SIG-M5 treated with dmso at 0.1 percent for 504 hours (cell line): ENCODE measurements at regions not wholly inside any gene's neighbourhood (a gene's known extent, or its start where the extent isn't known, plus 50 kb on each side); places are given as distances from the start of the nearest gene placed in this dataset.
A peak's percentile ranks its signal among the peaks of the same experiment; 100 is the strongest.

ENCODE experiments used
- DNase-seq: peaks from one replicate; lab custom pipeline; 2025; ENCODE audit not compliant: unreplicated experiment; lab: John Stamatoyannopoulos, UW

DNA sequence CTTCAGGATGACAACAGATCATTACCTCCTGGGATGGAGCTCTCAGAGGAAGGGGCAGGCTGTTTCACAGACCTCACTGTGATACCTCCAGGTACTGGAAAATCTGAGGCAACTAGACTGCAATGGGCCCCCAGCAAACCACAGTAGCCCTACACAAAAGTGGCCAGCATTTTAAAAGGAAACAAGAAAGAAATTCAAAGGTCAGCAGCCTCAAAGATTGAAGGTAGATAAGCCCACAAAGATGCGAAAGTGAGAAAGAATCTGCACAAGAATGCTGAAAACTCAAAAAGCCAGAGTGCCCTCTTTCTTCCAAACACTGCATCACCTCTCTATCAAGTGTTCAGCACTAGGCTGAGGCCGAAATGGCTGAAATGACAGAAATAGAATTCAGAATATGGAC, 499.5 kb upstream of the CHAC2 start:
- DNase-seq, result no peak

DNA sequence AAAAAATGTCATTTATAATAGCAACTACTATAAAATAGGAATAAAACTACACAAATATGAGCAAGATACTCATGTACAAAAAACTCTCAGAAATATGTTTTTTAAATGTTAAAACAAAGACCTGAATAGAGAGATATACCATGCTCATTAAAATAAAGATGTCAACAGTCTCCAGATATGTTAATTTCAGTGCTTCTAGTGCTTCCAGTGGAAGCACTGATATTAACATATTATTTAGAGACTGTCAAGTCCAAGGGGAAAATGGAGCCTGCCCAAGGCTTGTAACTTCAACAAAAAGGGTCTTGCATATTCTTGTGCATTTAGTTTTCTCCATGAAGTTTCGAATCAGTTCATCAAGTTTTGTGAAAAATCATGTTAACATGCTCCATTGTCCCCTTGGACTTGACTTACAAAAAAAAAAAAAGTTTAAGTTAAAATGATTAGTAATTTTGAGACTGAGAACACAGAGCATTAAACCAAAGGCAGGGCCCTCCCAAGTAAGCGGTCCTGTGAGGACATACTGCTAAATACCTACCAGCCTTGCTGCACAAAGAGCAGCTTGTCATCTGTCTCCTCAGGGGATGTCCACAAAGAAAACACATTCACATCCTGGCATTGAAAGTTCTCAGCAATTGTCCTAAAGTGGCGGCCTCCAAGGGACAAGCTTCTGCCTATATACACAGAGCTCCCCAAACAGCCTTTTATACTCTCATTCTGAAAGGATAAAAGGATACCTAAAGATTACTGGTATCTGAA, 501.9 kb upstream of the CHAC2 start:
- no peak for DNase-seq

DNA sequence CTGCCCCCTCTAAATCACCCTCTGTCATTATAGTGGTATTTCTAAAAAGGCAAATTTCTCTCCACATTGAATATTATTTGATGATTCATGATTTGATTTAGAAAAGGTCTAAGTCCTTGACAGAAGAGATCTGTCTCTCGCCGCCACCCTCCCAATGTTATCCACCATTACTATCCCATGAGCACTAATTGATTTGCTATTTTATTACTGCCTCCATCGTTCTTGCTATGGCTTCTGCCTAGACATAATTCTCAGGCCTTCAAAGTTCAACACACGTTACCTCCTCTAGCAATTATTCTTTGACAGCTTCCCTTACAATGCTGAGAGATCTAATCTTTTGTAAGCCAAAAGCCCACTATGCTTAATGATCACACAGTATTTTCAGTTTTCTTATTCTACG, 507.0 kb upstream of the CHAC2 start:
- DNase-seq, result no peak

DNA sequence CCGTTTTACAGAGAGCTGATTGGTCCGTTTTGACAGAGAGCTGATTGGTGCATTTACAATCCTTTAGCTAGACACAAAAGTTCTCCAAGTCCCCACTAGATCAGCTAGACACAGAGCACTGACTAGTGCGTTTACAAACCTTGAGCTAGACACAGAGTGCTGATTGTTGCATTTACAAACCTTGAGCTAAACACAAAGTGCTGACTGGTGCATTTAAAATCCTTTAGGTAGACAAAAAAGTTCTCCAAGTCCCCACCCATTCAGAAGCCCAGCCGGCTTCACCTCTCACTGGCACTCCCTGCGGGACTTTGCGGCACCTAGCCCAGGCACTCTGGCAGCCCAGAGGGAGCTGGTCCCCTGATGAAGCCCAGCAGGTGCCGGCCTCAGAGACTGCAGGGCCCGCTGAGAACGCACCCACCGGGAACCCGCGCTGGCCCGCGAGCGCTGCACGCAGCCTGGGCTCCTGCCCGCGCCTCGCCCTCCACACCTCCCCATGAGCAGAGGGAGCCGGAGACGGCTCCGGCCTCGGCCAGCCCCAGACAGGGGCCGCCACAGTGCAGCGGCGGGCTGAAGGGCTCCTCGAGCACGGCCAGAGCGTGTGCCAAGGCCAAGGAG, 508.1 kb upstream of the CHAC2 start:
- no peak for DNase-seq

DNA sequence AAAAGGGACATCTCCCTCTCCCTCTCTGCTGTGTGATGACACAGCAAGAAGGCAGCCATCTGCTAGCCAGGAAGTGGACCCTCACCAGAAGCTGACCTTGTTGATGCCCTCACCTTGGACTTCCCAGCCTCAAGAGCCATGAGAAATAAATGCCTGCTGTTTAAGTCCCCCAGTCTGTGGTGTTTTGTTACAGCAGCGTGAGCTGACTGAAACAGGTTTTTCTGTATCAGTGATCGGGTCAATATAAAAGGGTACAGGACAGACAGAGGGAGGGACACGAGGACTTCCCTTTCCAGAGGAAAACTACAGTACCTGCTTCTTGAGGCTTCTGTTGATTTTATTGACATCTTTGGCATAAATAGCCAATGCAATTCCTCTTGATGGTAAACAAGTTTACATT, 510.3 kb upstream of the CHAC2 start:
- DNase-seq, result no peak

DNA sequence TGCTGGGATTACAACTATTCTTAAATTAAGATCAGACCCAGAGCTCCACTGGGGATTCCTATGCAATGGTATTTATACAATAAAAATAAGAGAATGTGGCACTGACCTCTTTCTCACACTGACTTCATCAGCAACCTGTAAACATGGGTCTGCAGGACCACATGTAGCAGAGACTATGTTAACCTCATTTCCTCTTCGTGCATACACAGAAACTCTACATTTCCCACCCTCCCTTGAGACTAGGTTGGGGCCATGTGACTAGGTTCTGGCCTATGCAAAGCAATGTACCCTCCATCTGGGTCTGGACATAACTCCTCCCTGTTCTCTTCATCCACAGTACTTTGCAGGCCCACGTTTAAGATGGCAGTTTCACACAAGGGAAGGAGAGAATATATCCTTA, 514.4 kb upstream of the CHAC2 start:
- no peak for DNase-seq

DNA sequence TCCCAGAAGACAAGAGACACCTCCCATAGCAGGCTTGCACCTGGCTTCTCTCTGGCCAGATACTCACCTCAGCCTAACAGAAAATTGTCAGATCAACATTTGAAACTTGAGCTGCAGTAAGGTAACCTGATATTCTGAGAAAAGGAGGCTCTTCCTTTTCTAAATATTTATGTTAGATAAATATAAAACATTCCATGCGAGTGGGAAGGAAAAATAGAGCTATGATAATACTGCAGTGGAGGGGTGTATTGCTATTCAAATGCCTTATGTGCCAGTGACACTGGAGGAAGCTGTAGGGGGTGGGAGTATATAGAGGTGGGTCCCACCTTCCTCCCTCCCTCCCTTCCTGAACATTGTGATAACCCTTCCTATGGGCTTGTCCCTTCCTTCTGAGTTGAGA, 515.5 kb upstream of the CHAC2 start:
- no peak for DNase-seq

DNA sequence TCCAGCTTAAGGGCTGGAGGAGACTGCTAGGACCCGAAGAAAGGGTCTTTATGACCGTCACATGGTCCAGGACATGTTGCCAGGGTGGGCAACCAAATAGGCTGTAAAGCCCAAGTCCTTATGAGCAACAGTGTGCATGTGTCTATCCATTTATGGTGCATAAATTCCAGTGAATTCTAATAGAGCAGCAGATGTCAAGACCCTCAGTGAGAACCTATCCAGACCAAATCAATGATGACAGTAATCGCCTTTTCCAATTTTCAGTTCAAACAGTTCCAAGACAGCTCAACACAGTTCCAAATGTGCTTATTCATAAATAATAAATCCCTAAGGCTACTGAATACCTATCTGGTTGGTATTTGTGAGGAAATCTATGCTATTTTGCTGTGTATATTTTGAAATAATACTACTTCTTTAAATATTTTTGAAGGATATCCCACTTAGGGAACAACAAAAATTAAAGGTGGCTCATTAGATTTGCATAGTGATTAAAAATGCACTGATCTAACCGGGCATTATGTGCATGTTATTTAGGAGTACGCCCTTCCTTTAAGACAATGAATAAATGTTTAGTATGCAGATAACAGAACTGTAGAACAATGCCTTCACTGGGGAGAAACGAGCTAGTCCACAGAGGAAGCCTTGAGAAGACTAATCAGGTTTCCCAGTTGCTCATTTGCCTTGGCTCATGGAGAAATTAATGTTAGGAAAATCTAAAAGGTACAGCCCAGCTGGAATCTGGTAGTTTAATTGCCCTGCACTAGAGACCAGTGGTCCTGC, 519.5 kb upstream of the CHAC2 start:
- no peak for DNase-seq

DNA sequence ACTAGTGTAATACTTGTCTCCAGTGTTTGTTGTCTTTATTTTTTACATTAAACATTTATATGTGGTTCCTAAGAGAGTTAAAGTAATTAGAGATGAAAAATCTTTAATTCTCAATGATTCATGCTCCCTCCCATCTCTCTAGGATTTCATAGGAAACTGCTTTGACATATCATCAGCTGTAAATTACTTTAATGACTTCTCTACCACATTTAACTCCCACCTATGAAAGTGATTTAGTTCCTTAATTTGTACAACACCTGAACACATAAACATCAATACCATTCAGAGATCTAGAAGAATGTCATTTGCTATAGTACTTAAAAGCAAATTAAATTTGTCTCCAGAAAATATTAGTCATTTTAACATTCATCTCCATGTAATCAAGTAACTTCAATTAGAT, 524.2 kb upstream of the CHAC2 start:
- no peak for DNase-seq

DNA sequence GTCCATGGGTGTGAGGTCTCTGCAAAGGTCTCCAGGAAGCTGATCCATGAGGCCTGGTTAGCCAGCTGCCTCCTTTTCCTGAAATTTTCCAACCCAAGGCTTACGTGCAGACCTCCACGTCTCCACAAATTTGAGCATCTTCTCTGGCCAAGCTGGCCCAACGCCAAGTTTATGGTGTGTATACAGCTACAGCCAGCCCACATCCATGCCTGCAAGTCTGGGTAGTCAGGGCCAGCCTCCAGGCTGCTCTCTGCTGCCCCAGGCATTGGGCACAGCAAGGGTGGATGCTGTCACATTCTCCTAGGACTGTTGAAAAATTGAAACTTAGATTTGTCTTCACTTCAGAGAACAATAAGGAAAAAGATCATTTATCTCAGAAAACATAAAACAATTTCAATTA, 525.5 kb upstream of the CHAC2 start:
- DNase-seq, result no peak

DNA sequence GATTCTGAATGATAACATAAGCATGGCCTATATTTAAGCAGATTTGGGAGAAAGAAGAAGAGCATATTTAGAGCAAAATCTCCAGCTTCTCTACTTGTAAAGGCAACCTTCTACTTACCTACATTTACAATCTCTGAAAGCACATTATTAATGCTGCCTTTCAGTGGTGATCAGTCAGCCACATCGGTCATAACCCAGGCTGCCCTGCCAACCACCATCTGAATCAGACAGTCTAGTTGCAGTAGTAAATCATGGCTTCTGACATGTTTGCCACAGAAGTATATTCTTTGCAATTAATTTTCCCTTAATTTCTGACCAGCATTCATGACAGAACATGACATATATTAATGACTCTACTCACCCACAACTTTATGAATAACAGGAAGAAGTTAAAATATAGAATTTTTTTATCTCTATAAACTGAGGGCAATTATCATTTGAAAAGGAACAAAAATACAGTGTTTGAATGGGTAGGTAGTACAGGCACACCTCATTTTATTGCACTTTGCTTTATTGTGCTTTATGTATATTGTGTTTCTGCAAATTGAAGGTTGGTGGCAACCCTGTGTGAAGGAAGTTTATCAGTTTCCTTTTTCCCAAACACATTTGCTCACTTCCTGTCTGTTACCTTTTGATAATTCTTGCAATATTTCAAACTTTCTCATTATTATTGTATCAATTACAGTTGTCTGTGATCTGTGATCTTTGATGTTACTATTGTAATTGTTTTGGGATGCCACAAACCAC, 531.6 kb upstream of the CHAC2 start:
- DNase-seq, result no peak

DNA sequence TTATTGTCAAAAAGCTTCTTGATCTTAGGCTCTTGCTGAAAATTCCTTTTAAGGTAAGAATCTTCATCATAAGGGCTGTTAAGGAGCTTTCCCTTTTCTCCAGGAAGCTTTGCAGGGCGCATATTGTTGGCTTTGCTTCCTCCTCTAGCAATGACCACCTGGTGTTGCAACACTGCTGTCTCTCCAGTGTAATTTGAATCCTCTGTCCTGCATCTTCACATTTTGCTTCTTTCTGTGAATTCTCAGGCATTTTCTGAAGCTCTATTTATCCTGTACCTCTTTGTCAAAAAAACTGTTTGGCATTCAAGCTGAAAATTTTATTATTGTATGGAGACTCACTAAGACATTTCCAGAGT, 533.1 kb upstream of the CHAC2 start:
- no peak for DNase-seq

DNA sequence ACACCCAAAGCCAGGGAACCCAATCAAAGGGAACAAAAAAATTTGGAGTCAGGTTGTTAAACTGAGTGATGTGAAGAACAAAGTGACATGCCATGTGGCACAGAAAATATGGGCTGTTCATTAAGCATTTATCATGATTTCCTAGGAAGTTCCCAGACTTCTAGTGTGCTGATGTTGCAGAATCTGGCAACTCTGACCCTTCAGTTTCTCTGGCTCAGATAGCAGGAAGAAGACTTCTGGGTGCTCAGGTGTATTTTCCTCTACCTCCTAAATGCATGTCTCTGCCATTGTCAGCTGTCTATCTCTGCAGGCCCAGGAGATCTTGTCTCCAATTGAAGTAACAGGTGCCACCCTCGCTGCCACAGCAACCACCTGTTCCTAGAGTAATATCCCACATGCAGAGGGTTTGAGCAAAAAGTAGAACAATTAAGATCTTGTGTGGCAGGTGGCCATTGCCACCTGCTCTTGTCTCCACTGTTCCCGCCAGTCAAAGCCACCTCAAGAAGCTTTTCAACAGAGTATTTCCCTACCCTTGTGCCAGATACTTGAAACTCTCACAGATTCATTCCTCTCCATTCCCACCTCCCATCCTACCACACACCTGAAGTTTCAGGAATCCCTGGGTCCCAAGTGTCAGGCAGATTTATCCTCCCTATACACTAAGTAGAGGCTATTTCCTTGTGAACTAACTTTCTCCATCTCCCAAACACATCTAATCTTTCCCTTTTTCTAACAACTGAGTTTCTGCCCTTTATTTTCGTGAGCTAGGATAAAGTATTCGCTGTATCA, 533.7 kb upstream of the CHAC2 start:
- no peak for DNase-seq

DNA sequence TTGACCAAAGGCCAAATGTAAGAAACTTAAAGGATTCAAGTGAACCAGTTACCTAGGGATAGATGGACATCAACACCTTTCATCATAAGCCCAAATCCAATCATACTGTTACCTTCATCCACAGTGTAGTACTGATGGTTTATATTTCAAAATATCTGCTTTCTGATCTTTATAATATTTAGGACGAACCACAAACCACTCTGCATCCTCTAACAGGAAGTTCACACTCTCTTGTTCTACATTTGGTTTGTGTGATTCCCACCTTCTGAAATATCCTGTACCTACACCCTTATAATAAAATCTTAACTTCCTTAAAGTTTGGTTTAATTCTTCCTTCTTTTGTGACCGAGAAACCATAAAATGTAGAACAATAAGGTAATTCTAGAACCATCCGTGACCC, 535.7 kb upstream of the CHAC2 start:
- no peak for DNase-seq

DNA sequence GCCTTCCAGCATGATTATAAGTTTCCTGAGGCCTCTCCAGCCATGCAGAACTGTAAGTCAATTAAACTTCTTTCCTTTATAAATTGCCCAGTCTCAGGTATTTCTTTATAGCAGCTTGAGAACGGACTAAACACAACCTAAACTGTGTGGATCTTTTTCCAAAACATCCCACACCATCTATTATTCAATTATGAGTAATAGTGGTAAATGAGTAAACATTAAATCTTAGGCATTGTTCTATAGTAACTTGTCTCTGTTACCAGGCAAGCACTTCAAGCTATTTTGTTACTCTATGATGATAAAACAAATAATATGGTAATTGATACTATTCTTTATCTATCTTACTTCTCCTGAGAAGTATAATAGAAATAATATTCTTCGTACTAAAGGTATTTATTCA, 536.9 kb upstream of the CHAC2 start:
- no peak for DNase-seq

DNA sequence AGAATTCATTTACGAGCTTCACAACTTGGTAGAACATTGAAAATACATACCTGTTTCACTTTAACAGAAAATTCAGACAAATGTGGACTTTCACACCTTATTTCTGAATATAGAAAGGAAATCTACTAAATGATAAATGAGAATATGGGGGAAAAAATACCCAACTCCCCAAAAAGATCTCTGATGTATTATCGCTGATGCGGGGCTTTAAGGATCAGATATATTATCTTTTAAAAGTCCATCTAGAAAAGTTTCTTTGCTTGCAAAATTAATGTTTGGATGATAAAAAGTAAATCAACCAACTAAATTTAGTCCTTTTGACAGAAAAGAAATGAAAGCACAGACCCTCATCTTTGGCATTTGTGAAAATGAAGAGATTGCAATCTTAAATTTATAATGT, 540.1 kb upstream of the CHAC2 start:
- no peak for DNase-seq

DNA sequence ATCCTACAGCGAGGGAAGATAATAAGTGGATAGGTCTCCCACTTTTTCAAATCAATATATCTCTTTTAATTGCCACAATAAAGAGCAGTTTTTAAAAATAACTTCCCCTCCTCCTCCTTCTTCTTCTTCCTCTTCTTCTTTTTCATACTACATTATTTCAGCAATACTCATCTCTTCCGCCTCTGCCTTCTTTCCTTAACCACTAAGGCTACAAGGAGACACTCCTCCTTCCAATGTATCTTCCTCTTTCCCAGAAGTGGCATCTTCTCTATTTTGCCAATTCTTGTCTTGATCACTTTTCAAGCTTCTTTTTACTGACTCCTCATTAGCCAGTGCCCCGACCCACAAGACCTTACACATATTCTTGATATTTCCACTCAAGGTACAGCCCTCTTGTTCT, 546.6 kb upstream of the CHAC2 start:
- DNase-seq, result peak; percentile 62

DNA sequence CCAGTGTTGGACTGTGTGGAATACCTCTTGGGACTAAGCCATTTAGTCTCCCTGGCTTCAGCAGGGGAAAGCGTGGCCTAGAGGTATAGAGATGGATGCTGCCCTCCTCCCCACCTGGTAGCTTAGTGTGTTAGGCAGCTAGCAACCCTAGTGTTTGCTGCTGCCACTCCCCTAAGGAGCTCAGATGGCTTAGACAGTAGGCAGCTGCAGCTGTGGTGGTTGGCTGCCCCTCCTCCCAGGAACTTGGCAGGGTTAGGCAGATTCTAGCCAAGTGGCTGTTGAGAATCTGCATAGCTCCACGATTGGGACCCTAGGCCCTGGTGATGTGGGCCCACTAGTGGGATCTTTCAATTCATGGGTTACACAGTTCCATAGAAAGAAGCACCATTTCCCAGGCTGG, 550.4 kb upstream of the CHAC2 start:
- DNase-seq, result no peak

DNA sequence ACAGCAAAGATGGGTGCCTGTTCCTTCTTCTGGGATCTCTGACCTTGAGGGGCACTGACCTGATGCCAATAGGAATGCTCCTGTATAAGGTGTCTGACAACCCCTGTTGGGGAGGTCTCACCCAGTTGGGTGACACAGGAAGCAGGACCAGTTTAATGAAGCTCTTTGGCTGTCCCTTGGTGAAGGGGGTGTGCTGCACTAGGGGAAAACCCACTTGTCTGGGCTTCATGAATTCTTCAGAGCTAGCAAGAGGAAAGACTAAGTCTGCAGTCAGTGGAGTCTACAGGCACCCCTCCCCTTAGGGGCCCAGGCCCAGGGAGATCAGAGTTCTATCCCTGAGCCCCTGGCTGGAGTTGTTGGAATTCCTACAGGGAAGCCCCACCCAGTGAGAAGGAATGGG, 550.8 kb upstream of the CHAC2 start:
- no peak for DNase-seq

DNA sequence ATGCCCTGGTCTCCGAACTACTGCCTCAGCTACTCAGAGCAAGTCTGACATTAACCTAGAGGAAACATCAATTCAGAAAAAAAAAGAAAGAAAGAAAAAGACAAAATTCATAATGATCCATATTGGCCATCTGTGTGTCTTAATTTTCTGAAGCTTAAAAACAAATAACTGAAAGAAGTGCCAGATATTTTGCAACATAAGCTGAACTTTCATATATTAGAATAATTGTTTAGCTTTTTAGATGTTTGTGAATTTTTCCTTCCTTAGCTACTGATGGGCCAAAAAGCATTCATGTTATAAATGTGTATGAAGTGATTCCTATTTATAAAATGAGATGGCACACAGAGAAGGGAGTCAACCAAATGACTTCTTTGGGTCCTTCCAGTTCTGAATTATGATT, 555.0 kb upstream of the CHAC2 start:
- DNase-seq, result no peak

DNA sequence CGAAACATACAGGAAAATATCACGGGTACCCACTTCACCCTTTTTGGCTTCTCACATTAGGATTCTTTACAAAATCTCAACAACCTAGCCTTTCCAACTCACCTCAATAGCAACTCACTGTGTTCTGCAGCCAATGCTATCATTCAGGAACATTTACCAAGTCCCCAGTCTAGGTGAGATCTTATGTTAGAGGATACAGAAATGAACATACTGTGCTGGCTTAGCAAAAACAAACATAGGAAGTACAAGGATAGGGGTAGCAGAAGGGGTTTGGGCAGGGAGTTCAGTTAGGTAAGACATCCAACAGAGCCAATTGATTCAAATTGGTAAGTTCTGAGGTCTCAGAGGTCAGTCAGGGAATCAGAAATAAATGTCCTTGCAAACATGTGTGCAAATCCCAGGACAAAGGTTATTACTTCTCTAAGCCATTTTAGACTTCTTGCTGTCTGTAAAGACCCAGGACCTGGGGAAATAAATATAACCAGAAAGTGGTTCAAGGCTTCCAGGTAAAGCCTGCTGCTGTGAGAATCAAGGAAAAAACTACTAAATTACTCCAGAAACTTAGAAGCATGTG, 556.3 kb upstream of the CHAC2 start:
- DNase-seq, result no peak
